Stimulated activated CD4-positive, alpha-beta T cell treated with anti-CD3 and anti-CD28 coated beads, Interleukin-12 subunit alpha, Interleukin-12 subunit beta, amount 100 ng/mL, for 24 hours (primary cell): ENCODE measurements at regions not wholly inside any gene's neighbourhood (a gene's known extent, or its start where the extent isn't known, plus 50 kb on each side); places are given as distances from the start of the nearest gene placed in this dataset.

Source experiments
- DNase-seq, 2 experiments: peaks; one replicate each; pipeline ENCODE4 v3.0.0-alpha.2; 2020; ENCODE audit warnings: low read depth in 2 of 2

DNA sequence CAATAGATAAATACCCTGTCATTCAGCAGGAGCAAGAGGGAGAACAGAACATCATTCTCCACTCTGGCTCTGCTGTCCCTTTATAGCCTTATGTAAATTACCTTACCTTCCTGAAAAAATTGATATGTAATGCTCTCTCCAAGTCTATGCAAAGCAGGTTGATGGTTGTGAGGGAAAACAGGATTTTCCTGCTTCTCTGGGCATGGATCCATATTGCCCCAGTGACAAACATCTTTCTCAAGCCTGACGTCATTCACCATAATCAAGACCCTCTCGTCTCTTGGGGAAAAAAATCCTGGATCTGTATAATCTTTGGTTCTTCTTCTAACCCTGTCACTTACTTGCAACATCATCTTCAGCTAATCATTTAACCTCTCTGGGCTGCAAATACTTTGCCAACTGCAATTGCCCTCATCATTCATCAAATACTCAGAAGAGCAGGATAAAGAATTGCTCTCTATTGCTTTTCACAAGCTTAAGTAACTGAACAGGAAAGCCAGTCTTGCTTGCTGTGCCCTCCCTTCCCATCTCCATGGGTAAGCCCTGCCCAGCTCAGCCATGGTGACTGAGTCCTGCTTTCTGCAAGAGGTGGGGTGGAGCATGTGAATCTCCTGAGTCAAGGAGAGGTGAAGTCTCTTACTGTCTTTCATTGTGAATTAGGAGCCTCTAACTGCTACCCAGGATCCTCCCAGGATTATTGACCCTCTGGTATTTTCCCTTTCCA is 123.7 kb upstream of the KLF7 start:
- no peak for DNase-seq

- DNase-seq = no peak
These were observed 125.3 kb upstream of the KLF7 start for GRCh38 chr2:207290833-207291624.

GRCh38 chr2:207291625-207292252 is 126.0 kb upstream of the KLF7 start:
- no peak for DNase-seq

DNA sequence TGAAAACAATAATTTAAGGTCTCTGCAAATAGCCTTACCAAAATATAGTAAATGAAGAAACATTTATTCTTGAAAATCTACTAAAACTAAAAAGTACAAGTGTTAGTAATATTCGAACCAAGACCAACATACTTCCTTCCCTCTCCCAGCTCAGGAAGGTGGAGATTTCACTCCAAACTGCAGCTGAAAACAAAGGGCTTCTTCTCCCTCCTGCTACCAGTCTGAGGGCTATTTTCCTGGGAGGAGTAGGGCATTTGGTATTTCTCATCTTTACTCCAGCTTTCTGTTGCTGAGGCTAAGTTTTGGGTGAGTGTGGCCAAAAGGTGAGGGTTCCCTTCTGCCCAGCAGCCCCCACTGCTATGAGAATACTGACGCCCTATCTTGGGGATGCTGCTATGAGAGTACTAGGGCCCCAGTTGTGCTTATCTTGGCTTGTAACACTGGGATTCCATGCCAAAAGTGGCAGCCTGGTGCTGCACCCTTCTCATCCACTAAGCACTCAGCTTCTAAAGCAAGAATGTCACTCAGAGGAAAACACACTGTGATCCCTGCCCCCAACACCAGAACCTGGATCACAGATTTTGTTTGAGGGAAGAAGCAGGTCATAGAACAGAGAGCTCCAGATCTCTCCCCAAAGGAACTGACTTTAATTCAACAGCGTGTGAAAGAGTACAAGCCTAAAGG is 130.7 kb upstream of the KLF7 start:
- DNase-seq = no peak

DNA sequence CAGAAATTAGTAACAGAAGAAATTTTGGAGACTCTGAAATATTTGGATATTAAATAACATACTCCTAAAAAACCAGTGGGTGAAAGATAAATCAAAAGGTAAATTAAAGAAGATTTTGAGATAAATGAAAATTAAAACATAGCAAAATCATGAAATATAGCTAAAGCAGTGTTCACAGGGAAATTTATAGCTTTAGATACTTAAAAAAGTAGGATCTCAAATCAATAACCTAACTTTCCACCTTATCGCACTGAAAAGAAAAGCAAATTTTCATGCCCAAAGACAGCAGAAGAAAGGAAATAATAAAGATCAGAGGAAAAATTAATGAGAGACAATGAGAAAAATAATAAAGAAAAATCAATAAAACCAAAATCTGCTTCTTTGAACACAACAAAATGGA is 135.1 kb upstream of the KLF7 start:
- DNase-seq = no peak

- no peak for DNase-seq
These were observed 139.0 kb upstream of the KLF7 start for GRCh38 chr2:207304761-207305160.

- no peak for DNase-seq
These were observed 142.9 kb upstream of the KLF7 start for GRCh38 chr2:207308519-207309224.

DNA sequence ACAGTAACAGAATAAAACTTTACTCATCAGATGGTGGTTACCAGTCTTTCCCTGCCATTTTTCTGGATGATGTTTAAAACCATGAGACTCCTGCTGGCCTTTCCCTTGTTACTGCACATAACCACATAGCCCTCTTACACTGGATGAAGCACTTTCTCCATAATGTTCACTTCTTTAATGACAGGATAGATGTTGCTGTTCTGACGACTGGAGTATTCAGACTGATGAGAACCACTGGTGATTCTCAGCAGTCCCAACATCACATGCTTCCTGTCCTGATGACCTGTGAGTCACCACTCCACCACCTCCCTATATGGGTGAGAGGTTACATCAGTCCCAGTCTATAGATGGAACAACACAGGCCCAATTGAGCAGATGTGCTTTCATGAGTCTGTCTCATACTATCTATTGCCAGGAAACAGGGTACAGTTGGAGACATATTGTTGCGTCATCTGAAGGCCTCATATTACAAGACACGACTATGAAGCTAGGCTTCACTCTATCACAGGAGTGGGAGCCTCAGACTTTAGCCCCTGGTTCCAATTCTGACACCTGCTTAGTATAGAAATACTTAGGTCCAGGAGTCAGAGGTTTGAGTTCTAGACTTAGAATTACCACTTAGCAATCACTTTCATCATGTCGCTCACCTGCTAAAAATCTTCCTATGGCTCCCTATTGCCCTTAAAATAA is 145.7 kb upstream of the KLF7 start:
- peak in 1 of 2 experiments; percentile 12 for DNase-seq

DNA sequence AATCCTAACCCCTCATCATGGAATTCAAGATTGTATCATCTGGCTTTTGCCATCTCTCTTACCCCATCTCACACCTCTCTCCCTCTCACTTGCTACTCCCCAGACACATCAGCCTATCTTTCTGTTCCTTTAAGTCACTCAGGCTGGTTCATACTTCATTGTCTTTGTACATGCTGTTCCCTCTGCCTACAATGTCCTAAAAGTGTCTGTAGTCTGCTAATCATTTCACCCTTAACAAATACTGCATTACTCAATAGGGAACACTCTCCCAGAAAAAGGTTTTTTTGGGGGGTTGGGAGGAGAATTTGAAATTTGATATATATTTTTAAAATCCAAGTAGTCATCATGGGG is 146.2 kb upstream of the KLF7 start:
- DNase-seq = no peak

GRCh38 chr2:207313947-207314346 is 148.2 kb upstream of the KLF7 start:
- DNase-seq = no peak

DNA sequence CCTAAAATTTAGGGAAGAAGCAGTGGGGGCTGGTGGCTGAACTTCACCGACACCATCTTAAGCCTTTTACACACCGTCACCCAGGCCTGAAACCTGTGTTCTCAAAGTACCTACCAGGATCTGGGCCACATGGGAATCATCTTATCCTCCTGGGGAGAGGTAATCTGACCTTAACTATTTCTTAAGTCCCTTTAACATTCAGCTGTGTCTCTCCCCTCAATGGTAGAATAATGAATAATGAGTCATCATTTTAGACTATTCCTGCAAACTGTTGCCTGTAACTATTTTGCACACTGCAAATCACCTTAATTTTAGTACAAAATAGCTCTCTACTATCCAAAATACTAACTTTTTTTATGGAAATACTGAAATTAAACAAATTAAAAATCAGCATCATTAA is 149.4 kb upstream of the KLF7 start:
- no peak for DNase-seq

DNA sequence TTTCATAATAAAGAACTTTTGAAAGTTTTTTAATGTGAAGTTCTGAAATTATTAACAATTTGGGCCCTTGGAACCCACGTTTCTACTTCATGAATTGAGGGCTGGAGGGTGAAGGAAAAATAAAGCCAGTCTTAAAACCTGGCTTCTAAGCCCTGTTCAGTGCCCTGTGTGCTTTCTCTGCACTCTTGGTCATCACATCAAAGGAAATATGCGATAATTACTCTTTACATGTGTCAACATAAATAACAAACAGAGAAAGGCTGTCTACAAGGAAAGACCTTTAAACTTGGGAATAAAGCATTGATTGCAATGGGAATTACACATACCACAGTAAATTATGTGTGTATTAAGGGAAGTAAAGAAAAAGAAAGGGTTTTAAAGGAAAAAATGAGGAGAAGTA is 150.7 kb upstream of the KLF7 start:
- no peak for DNase-seq

DNA sequence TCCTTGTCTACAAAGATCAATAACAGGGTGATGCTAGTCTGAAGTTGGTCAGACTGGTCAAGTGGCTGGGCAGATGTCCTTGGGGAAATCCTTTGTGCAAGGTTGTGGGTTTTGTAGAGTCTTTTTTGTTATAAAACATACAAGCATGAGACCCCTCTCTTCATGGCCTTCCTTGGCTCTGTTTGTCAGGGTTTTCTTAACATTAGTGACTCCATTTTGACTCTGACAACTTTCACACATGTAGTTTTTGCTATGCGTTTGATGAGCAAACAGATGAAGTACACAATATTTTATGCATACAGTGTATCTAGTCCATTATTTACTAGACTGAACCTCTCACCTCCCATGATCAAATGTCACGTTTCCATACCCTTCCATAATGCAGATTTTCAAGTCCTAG is 151.2 kb upstream of the KLF7 start:
- DNase-seq = no peak

- DNase-seq = no peak
These were observed 151.7 kb upstream of the KLF7 start for GRCh38 chr2:207317378-207317984.

DNA sequence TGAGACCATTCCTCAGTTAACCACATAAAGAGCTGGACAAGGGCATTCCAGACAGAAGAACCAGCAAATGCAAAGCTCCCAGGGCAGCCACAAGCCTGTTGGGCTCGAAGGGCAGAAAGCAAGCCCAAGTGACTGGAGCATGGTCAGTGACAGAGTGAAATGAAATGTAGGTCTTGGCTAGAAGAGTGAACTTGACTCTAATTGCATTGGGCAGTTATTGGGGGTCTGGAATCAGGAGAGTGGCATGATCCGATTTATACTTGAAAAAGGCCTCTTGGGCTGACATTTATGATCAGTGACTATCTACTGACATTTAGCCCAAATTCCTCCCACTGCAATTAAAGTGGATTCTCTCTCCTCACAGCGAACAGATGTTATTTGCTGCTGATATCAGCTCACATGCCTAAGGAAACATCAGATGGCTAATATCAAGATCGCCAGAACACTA is 152.5 kb upstream of the KLF7 start:
- no peak for DNase-seq

- no peak for DNase-seq
These were observed 153.6 kb upstream of the KLF7 start for GRCh38 chr2:207319316-207319715.

- DNase-seq = no peak
These were observed 154.8 kb upstream of the KLF7 start for GRCh38 chr2:207320381-207321159.

- no peak for DNase-seq
These were observed 155.8 kb upstream of the KLF7 start for GRCh38 chr2:207321514-207321913.

DNA sequence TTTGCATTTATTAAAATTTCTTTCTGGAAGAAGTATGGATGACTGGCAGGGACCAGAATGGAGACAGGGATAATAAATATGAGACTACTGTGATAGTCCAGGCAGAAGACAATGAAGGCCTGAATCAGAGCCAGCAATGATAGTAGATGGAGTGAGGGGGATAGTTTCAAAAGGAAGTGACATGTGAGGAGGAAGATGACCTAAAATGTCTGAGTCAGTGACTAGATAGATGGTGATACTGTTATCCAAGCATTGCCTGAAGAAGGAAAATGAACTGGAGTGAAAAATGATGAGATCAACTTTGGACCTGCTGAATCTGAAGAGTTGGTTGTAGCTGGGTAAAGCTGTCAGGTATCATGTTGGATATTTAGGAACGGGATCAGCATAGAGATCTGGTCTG is 158.3 kb upstream of the KLF7 start:
- DNase-seq = no peak

DNA sequence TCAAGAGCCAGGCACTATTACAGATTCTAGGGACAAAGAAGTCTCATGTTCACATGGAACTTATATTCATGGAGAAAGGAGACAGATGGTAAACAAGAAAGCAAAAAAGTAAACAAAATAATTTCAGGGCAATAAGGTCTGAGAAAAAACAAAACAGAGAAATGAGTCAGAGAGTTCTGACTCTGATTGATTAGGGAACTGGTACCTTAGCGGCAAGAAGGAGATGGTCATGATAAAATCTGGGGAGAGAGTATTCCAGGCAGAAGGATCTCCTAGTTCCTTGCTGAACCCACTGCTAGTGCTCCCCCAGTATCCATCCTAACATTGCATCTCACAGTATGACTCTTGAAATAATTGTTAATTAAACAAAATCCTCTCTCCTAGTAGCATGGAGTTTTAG is 161.8 kb upstream of the KLF7 start:
- no peak for DNase-seq
